HCT116 (cell line): ENCODE measurements at regions not wholly inside any gene's neighbourhood (a gene's known extent, or its start where the extent isn't known, plus 50 kb on each side); places are given as distances from the start of the nearest gene placed in this dataset.

Experiments
- ATAC-seq: fragments of 200-7000 bp; cut with Tn5 transposase; 2 replicates; pipeline ENCODE4 v1.9.1; 2020; ENCODE audit warnings: mild to moderate bottlenecking, moderate library complexity
- BruUV-seq: library from RNA; stranded (reverse); fragments of 400-500 nt; replicated peaks from 2 replicates; lab custom pipeline; 2021; lab: Mats Ljungman, UMichigan
- CTCF ChIA-PET: fragments of 300-600 bp; sonication (Branson Sonifier 250); formaldehyde crosslinking; loops from one replicate; lab custom pipeline; 2021; ENCODE audit warnings: antibody characterized with exemption; lab: Charles Lee
- POLR2A ChIA-PET: fragments of 300-600, 350-600 bp; sonication (Branson Sonifier 250); formaldehyde crosslinking; loops from one replicate; lab custom pipeline; 2021; ENCODE audit warnings: antibody characterized with exemption; lab: Charles Lee
- RAD21 ChIA-PET, 2 experiments: fragments of 300-600 bp; sonication (Branson Sonifier 250); formaldehyde crosslinking; loops; one replicate each; lab custom pipeline; 2023; ENCODE audit warnings: low total read pairs in 2 of 2; ENCODE audit not compliant: uncharacterized antibody in 2 of 2, unreplicated experiment in 2 of 2, low non-redundant PET in 1 of 2; lab: Charles Lee
- DNase-seq: peaks from one replicate; pipeline ENCODE4 v3.0.0-alpha.2; 2010; ENCODE audit warnings: low read depth, low spot score
- H2AFZ ChIP-seq: fragments of 200-600 bp; shearing (Covaris generic), sonication (generic); 2 replicates; pipeline ENCODE4 v1.6.1; 2017; ENCODE audit warnings: low read depth, mixed run types, mixed read lengths, antibody characterized with exemption, low read length; ENCODE audit not compliant: poor library complexity, severe bottlenecking
- H3K27ac ChIP-seq: 2 replicates; pipeline ENCODE4 v1.5.1; 2012; ENCODE audit warnings: low read depth, low read length
- H3K27me3 ChIP-seq: fragments of 200-600 bp; sonication (generic); 2 replicates; pipeline ENCODE4 v1.6.1; 2016; ENCODE audit warnings: mixed run types, low read length, mixed read lengths; ENCODE audit not compliant: insufficient read depth
- H3K36me3 ChIP-seq, 2 experiments: fragments of 200-500 bp in 1 of 2; fragments of 200-600 bp in 1 of 2; sonication (Bioruptor generic) in 1 of 2; sonication (generic) in 1 of 2; 2 replicates each; pipeline versions ENCODE4 v1.5.1 to v1.6.1; 2014 to 2016; ENCODE audit warnings: low read length in 2 of 2, inconsistent platforms in 1 of 2, mixed read lengths in 1 of 2, mixed run types in 1 of 2; ENCODE audit not compliant: insufficient read depth in 2 of 2, control insufficient read depth in 1 of 2
- H3K4me1 ChIP-seq, 2 experiments: fragments of 200-600 bp in 1 of 2; sonication (generic) in 1 of 2; 2 replicates each; pipeline versions ENCODE4 v1.5.1 to v1.6.1; 2012 to 2017; ENCODE audit warnings: low read length in 2 of 2, inconsistent platforms in 1 of 2, mild to moderate bottlenecking in 1 of 2, mixed read lengths in 1 of 2, mixed run types in 1 of 2, moderate library complexity in 1 of 2; ENCODE audit not compliant: insufficient read depth in 2 of 2, control insufficient read depth in 1 of 2
- H3K4me2 ChIP-seq: fragments of 200-600 bp; sonication (generic); 2 replicates; pipeline ENCODE4 v1.6.1; 2017; ENCODE audit warnings: mixed run types, low read length, mixed read lengths
- H3K4me3 ChIP-seq, 2 experiments: fragments of 200-600 bp in 1 of 2; sonication (generic) in 1 of 2; replicated peaks in 1 of 2; 2 replicates each; pipeline ENCODE4 v1.5.1; 2011 to 2016; ENCODE audit warnings: low read length in 2 of 2, control low read depth in 1 of 2, low read depth in 1 of 2, mild to moderate bottlenecking in 1 of 2, mixed read lengths in 1 of 2, mixed run types in 1 of 2
- H3K79me2 ChIP-seq: fragments of 200-600 bp; sonication (generic); 2 replicates; pipeline ENCODE4 v1.6.1; 2017; ENCODE audit warnings: mild to moderate bottlenecking, mixed run types, low read length, moderate library complexity, mixed read lengths; ENCODE audit not compliant: insufficient read depth
- H3K9ac ChIP-seq: fragments of 200-600 bp; sonication (generic); 2 replicates; pipeline ENCODE4 v1.6.1; 2016; ENCODE audit warnings: low read length, mixed read lengths
- H3K9me2 ChIP-seq: fragments of 200-600 bp; sonication (generic), shearing (Covaris generic); 2 replicates; pipeline ENCODE4 v1.6.1; 2017; ENCODE audit warnings: mixed run types, mild to moderate bottlenecking, moderate library complexity; ENCODE audit not compliant: insufficient read depth
- H3K9me3 ChIP-seq, 2 experiments: fragments of 200-500 bp in 1 of 2; fragments of 200-600 bp in 1 of 2; sonication (Bioruptor generic) in 1 of 2; sonication (generic) in 1 of 2; 2 replicates each; pipeline ENCODE4 v1.6.1; 2014 to 2017; ENCODE audit warnings: low read length in 2 of 2, mixed read lengths in 2 of 2, inconsistent platforms in 1 of 2, low read depth in 1 of 2, mild to moderate bottlenecking in 1 of 2, mixed run types in 1 of 2, moderate library complexity in 1 of 2; ENCODE audit not compliant: control insufficient read depth in 1 of 2, insufficient read depth in 1 of 2
- H4K20me1 ChIP-seq: fragments of 200-600 bp; sonication (generic), shearing (Covaris generic); 2 replicates; pipeline ENCODE4 v1.6.1; 2017; ENCODE audit warnings: mixed run types, mild to moderate bottlenecking, moderate library complexity; ENCODE audit not compliant: insufficient read depth
- CBX3 ChIP-seq: IDR thresholded peaks from 2 replicates; pipeline ENCODE4 v1.6.1; 2012; ENCODE audit warnings: low read depth
- CEBPB ChIP-seq: IDR thresholded peaks from 2 replicates; pipeline ENCODE4 v1.6.1; 2012; ENCODE audit warnings: low read depth
- EGR1 ChIP-seq: IDR thresholded peaks from 2 replicates; pipeline ENCODE4 v1.6.1; 2012; ENCODE audit warnings: low read depth
- ELF1 ChIP-seq: IDR thresholded peaks from 2 replicates; pipeline ENCODE4 v1.6.1; 2012; ENCODE audit warnings: low read depth, borderline replicate concordance
- EZH2 ChIP-seq: fragments of 200-600 bp; sonication (generic); IDR thresholded peaks from 2 replicates; pipeline ENCODE4 v1.6.1; 2017; ENCODE audit warnings: antibody characterized with exemption, mixed run types
- EZH2phosphoT487 ChIP-seq: fragments of 200-600 bp; IDR thresholded peaks from 2 replicates; pipeline ENCODE4 v1.6.1; 2018; ENCODE audit warnings: antibody characterized with exemption, borderline replicate concordance
- FOSL1 ChIP-seq: IDR thresholded peaks from 2 replicates; pipeline ENCODE4 v1.6.1; 2012; ENCODE audit warnings: low read depth
- JUND ChIP-seq: IDR thresholded peaks from 2 replicates; pipeline ENCODE4 v1.6.1; 2012
- POLR2A ChIP-seq: IDR thresholded peaks from 2 replicates; pipeline ENCODE4 v1.7.0; 2011; ENCODE audit warnings: borderline replicate concordance; ENCODE audit not compliant: insufficient read depth, insufficient read length; ENCODE audit errors: extremely low read depth
- POLR2AphosphoS5 ChIP-seq: IDR thresholded peaks from 2 replicates; pipeline ENCODE4 v1.6.1; 2011; ENCODE audit warnings: mild to moderate bottlenecking, low read depth, low read length, moderate library complexity
- RAD21 ChIP-seq: IDR thresholded peaks from 2 replicates; pipeline ENCODE4 v1.6.1; 2012; ENCODE audit warnings: low read depth, mild to moderate bottlenecking
- SIN3A ChIP-seq: IDR thresholded peaks from 2 replicates; pipeline ENCODE4 v1.6.1; 2012; ENCODE audit warnings: low read depth
- SP1 ChIP-seq: IDR thresholded peaks from 2 replicates; pipeline ENCODE4 v1.6.1; 2012; ENCODE audit warnings: low read depth
- TCF7L2 ChIP-seq: IDR thresholded peaks from 2 replicates; pipeline ENCODE4 v1.7.0; 2011; ENCODE audit warnings: borderline replicate concordance, inconsistent platforms; ENCODE audit not compliant: insufficient read depth, insufficient read length; ENCODE audit errors: extremely low read depth
- ZFX ChIP-seq: fragments of 450-650 bp; IDR thresholded peaks from 2 replicates; pipeline ENCODE4 v1.6.1; 2017
- ZNF274 ChIP-seq: fragments of 200-500 bp; sonication (Bioruptor generic); IDR thresholded peaks from 2 replicates; pipeline ENCODE4 v1.6.1; 2014; ENCODE audit warnings: mild to moderate bottlenecking, low read depth, low read length, inconsistent platforms
- intact Hi-C: fragments of 100-400 bp; cut with micrococcal nuclease; formaldehyde crosslinking; loops from 2 replicates; pipeline ENCODE4 v1.10.0; 2022
- TF ChIP-seq, protein P1 (sequence below): IDR thresholded peaks from 2 replicates; pipeline ENCODE4 v1.6.1; 2012; ENCODE audit warnings: low read depth
- TF ChIP-seq, protein P2 (sequence below): IDR thresholded peaks from 2 replicates; pipeline ENCODE4 v1.6.1; 2012

DNA sequence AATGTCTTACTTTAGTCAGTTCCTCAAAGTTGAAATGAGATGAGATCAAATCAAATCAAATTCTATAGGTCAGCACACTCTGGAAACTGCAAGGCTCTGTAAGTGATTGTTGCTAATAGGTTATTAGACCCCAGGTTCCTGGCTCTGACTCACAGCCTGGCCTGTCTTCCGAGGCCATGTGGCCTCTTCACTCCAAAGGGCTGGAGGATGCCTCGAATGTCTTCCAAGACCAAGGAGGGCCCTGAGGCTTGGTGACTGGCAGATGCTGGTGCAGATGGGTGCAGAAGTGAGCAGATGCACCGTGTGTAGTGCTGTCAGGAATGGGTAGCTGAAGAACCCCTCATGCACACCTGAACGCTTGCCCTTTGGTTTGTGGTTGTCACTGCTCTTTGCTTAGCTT lies 113.4 kb downstream of the MAB21L3 start:
- RAD21 ChIA-PET: no interaction called here
- Histone ChIP-seq H3K36me3 (no peaks in the 10 kb centered on the region), H3K27me3 (no peaks in the 10 kb centered on the region), H2AFZ (no peak overlapping the region), H3K9me2 (no peaks in the 10 kb centered on the region), H4K20me1 (no peaks in the 10 kb centered on the region), H3K4me2 (no peak overlapping the region), H3K4me1 (no peaks in the 10 kb centered on the region), H3K4me3 (no peak overlapping the region), H3K9me3 (no peaks in the 10 kb centered on the region), H3K27ac (no peak overlapping the region)
- DNase-seq: no peak
- intact Hi-C loops: no loop called here
- no TSS peak for BruUV-seq
- POLR2A ChIA-PET: no interaction called here
- TF ChIP-seq SIN3A (no peak), EZH2phosphoT487 (no peak), RAD21 (no peak), FOSL1 (no peak), CEBPB (no peak), JUND (no peak), EGR1 (no peak), CBX3 (no peak), EZH2 (no peak), POLR2AphosphoS5 (no peak), ZFX (no peak), TCF7L2 (no peak), SP1 (no peak), ZNF274 (no peak), ELF1 (no peak), POLR2A (no peak)
- TF ChIP-seq, protein P1, sequence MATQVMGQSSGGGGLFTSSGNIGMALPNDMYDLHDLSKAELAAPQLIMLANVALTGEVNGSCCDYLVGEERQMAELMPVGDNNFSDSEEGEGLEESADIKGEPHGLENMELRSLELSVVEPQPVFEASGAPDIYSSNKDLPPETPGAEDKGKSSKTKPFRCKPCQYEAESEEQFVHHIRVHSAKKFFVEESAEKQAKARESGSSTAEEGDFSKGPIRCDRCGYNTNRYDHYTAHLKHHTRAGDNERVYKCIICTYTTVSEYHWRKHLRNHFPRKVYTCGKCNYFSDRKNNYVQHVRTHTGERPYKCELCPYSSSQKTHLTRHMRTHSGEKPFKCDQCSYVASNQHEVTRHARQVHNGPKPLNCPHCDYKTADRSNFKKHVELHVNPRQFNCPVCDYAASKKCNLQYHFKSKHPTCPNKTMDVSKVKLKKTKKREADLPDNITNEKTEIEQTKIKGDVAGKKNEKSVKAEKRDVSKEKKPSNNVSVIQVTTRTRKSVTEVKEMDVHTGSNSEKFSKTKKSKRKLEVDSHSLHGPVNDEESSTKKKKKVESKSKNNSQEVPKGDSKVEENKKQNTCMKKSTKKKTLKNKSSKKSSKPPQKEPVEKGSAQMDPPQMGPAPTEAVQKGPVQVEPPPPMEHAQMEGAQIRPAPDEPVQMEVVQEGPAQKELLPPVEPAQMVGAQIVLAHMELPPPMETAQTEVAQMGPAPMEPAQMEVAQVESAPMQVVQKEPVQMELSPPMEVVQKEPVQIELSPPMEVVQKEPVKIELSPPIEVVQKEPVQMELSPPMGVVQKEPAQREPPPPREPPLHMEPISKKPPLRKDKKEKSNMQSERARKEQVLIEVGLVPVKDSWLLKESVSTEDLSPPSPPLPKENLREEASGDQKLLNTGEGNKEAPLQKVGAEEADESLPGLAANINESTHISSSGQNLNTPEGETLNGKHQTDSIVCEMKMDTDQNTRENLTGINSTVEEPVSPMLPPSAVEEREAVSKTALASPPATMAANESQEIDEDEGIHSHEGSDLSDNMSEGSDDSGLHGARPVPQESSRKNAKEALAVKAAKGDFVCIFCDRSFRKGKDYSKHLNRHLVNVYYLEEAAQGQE: no peak
- TF ChIP-seq, protein P2, sequence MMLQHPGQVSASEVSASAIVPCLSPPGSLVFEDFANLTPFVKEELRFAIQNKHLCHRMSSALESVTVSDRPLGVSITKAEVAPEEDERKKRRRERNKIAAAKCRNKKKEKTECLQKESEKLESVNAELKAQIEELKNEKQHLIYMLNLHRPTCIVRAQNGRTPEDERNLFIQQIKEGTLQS: no peak
- TF ChIP-seq, all 23 proteins: peak for 0
- ATAC-seq: no peak
- no peak overlapping the region for H3K9ac ChIP-seq
- CTCF ChIA-PET: no interaction called here
- H3K79me2 ChIP-seq: no peaks in the 10 kb centered on the region
